H1 (cell line): ENCODE measurements at regions not wholly inside any gene's neighbourhood (a gene's known extent, or its start where the extent isn't known, plus 50 kb on each side); places are given as distances from the start of the nearest gene placed in this dataset.

Source experiments
- CTCF ChIA-PET: fragments of 300-600 bp; sonication (Branson Sonifier 250); formaldehyde crosslinking; loops from one replicate; lab custom pipeline; 2021; ENCODE audit not compliant: partially characterized antibody; lab: Charles Lee
- POLR2A ChIA-PET: fragments of 300-600 bp; sonication (Branson Sonifier 250); formaldehyde crosslinking; loops from one replicate; lab custom pipeline; 2021; ENCODE audit warnings: inconsistent platforms; ENCODE audit not compliant: partially characterized antibody; lab: Charles Lee
- DNase-seq, 2 experiments: peaks; one replicate each; pipeline versions ENCODE4 v3.0.0 to v3.0.0-alpha.2; 2010 to 2022; ENCODE audit warnings: low spot score in 2 of 2, low read depth in 1 of 2, mixed read lengths in 1 of 2
- FAIRE-seq: peaks from 2 replicates; lab custom pipeline; 2011; peaks lifted over from hg19 to GRCh38; lab: Jason Lieb, UNC
- H2AFZ ChIP-seq: 2 replicates; pipeline ENCODE4 v1.8.1; 2012; ENCODE audit warnings: low read length, inconsistent platforms
- H2AK5ac ChIP-seq: 2 replicates; pipeline ENCODE4 v1.6.1; 2013; ENCODE audit warnings: low read depth, low read length
- H2BK120ac ChIP-seq: replicated peaks from 2 replicates; pipeline ENCODE3; 2013; ENCODE audit warnings: low read depth, low read length, inconsistent platforms
- H2BK12ac ChIP-seq: 2 replicates; pipeline ENCODE4 v1.6.1; 2013; ENCODE audit warnings: low read depth, low read length
- H2BK15ac ChIP-seq: 2 replicates; pipeline ENCODE4 v1.6.1; 2013; ENCODE audit warnings: low read length
- H2BK20ac ChIP-seq: 2 replicates; pipeline ENCODE4 v1.6.1; 2013; ENCODE audit warnings: low read length
- H2BK5ac ChIP-seq: 2 replicates; pipeline ENCODE4 v1.6.1; 2013; ENCODE audit warnings: low read depth, low read length
- H3K14ac ChIP-seq: 2 replicates; pipeline ENCODE4 v1.6.1; 2013; ENCODE audit warnings: inconsistent platforms; ENCODE audit not compliant: insufficient read length
- H3K18ac ChIP-seq: 2 replicates; pipeline ENCODE4 v1.6.1; 2013; ENCODE audit warnings: low read length; ENCODE audit errors: extremely low read depth
- H3K23ac ChIP-seq: 2 replicates; pipeline ENCODE4 v1.6.1; 2013; ENCODE audit warnings: inconsistent platforms; ENCODE audit not compliant: insufficient read length
- H3K23me2 ChIP-seq: 2 replicates; pipeline ENCODE4 v1.6.1; 2013; ENCODE audit warnings: low read depth, low read length
- H3K27ac ChIP-seq: 2 replicates; pipeline ENCODE4 v1.6.1; 2011; ENCODE audit warnings: low read depth, low read length, inconsistent platforms
- H3K27me3 ChIP-seq, 4 experiments: replicated peaks in 1 of 4; 1 replicate in 1 of 4; 2 replicates in 3 of 4; pipeline versions ENCODE4 v1.6.1 to v1.8.1; 2011 to 2013; ENCODE audit warnings: low read length in 3 of 4, mild to moderate bottlenecking in 3 of 4, inconsistent platforms in 2 of 4, mixed read lengths in 2 of 4, moderate library complexity in 1 of 4; ENCODE audit not compliant: control insufficient read depth in 3 of 4, insufficient read depth in 3 of 4; ENCODE audit errors: extremely low read depth in 1 of 4
- H3K36me3 ChIP-seq, 4 experiments: 2 replicates each; pipeline versions ENCODE4 v1.6.1 to v1.8.1; 2011 to 2013; ENCODE audit warnings: mild to moderate bottlenecking in 4 of 4, low read length in 3 of 4, moderate library complexity in 2 of 4, control low read depth in 1 of 4, inconsistent platforms in 1 of 4; ENCODE audit not compliant: insufficient read depth in 4 of 4, control insufficient read depth in 2 of 4
- H3K4ac ChIP-seq: replicated peaks from 2 replicates; pipeline ENCODE3; 2013; ENCODE audit warnings: low read length, low read depth, mixed read lengths, inconsistent platforms; ENCODE audit not compliant: insufficient read length
- H3K4me1 ChIP-seq, 4 experiments: replicated peaks in 1 of 4; 1 replicate in 1 of 4; 2 replicates in 3 of 4; pipeline versions ENCODE4 v1.6.1 to v1.8.1; 2011 to 2013; ENCODE audit warnings: low read length in 3 of 4, inconsistent platforms in 2 of 4, mixed read lengths in 1 of 4; ENCODE audit not compliant: insufficient read depth in 4 of 4, control insufficient read depth in 3 of 4
- H3K4me2 ChIP-seq, 2 experiments: 2 replicates each; pipeline versions ENCODE4 v1.6.1 to v1.8.1; 2011 to 2013; ENCODE audit warnings: low read depth in 2 of 2, low read length in 2 of 2, control low read depth in 1 of 2, inconsistent platforms in 1 of 2, mild to moderate bottlenecking in 1 of 2; ENCODE audit not compliant: insufficient read depth in 1 of 2
- H3K4me3 ChIP-seq, 4 experiments: fragments of 200-600, 300-600 bp in 1 of 4; sonication (generic), shearing (Covaris generic), sonication (Bioruptor Twin) in 1 of 4; 2 replicates each; pipeline versions ENCODE4 v1.5.1 to v1.8.1; 2011 to 2016; ENCODE audit warnings: low read length in 4 of 4, low read depth in 3 of 4, control low read depth in 2 of 4, inconsistent platforms in 2 of 4, mild to moderate bottlenecking in 2 of 4, mixed read lengths in 1 of 4, moderate library complexity in 1 of 4; ENCODE audit not compliant: insufficient read depth in 2 of 4; ENCODE audit errors: extremely low read depth in 1 of 4
- H3K56ac ChIP-seq: replicated peaks from 2 replicates; pipeline ENCODE3; 2013; ENCODE audit warnings: low read depth, mild to moderate bottlenecking, mixed read lengths, low read length, inconsistent platforms; ENCODE audit not compliant: insufficient read length
- H3K79me1 ChIP-seq: 2 replicates; pipeline ENCODE4 v1.6.1; 2013; ENCODE audit warnings: low read depth, low read length, control low read depth
- H3K79me2 ChIP-seq, 2 experiments: 2 replicates each; pipeline versions ENCODE4 v1.6.1 to v1.8.1; 2012 to 2013; ENCODE audit warnings: low read length in 2 of 2, mild to moderate bottlenecking in 2 of 2, inconsistent platforms in 1 of 2; ENCODE audit not compliant: insufficient read depth in 2 of 2, control insufficient read depth in 1 of 2
- H3K9ac ChIP-seq, 4 experiments: replicated peaks in 1 of 4; 1 replicate in 1 of 4; 2 replicates in 3 of 4; pipeline versions ENCODE4 v1.6.1 to v1.8.1; 2011 to 2013; ENCODE audit warnings: low read depth in 3 of 4, low read length in 3 of 4, control low read depth in 2 of 4, mild to moderate bottlenecking in 2 of 4, moderate library complexity in 2 of 4, inconsistent platforms in 1 of 4; ENCODE audit errors: extremely low read depth in 1 of 4
- H3K9me3 ChIP-seq, 2 experiments: 2 replicates each; pipeline versions ENCODE4 v1.6.1 to v1.8.1; 2012 to 2013; ENCODE audit warnings: mild to moderate bottlenecking in 2 of 2, moderate library complexity in 2 of 2, control low read depth in 1 of 2, inconsistent platforms in 1 of 2, low read depth in 1 of 2, low read length in 1 of 2, mixed read lengths in 1 of 2; ENCODE audit not compliant: insufficient read depth in 2 of 2
- H4K20me1 ChIP-seq, 2 experiments: replicated peaks in 1 of 2; 2 replicates each; pipeline versions ENCODE3 to v1.8.1; 2011 to 2013; ENCODE audit warnings: inconsistent platforms in 2 of 2, low read length in 2 of 2, mild to moderate bottlenecking in 1 of 2; ENCODE audit not compliant: insufficient read depth in 2 of 2, control insufficient read depth in 1 of 2
- H4K5ac ChIP-seq: 2 replicates; pipeline ENCODE4 v1.6.1; 2013; ENCODE audit warnings: low read length, low read depth, mixed read lengths, inconsistent platforms; ENCODE audit not compliant: insufficient read length
- H4K8ac ChIP-seq: 2 replicates; pipeline ENCODE4 v1.8.0; 2013; ENCODE audit warnings: mild to moderate bottlenecking, moderate library complexity, low read length, inconsistent platforms; ENCODE audit not compliant: insufficient read depth; ENCODE audit errors: extremely low read depth
- H4K91ac ChIP-seq: replicated peaks from 2 replicates; pipeline ENCODE3; 2013; ENCODE audit warnings: low read length, mixed read lengths, inconsistent platforms; ENCODE audit not compliant: insufficient read length
- ATF3 ChIP-seq: IDR thresholded peaks from 2 replicates; pipeline ENCODE4 v1.6.1; 2011; ENCODE audit warnings: low read depth, mild to moderate bottlenecking, low read length; ENCODE audit not compliant: insufficient read depth
- BCL11A ChIP-seq, 2 experiments: IDR thresholded peaks; one replicate each; pipeline ENCODE4 v1.6.1; 2011; ENCODE audit warnings: low read depth in 2 of 2, low read length in 2 of 2, mild to moderate bottlenecking in 2 of 2
- FOSL1 ChIP-seq: IDR thresholded peaks from 2 replicates; pipeline ENCODE4 v1.6.1; 2011; ENCODE audit warnings: mild to moderate bottlenecking, low read depth, low read length, moderate library complexity; ENCODE audit not compliant: insufficient read depth
- GABPA ChIP-seq: IDR thresholded peaks from 2 replicates; pipeline ENCODE4 v1.6.1; 2011; ENCODE audit warnings: mild to moderate bottlenecking, low read length, moderate library complexity, borderline replicate concordance; ENCODE audit not compliant: insufficient read depth
- GTF2F1 ChIP-seq: IDR thresholded peaks from 2 replicates; pipeline ENCODE4 v1.6.1; 2012; ENCODE audit warnings: low read depth, low read length, improper control_type of control experiment, borderline replicate concordance
- JUN ChIP-seq: IDR thresholded peaks from 2 replicates; pipeline ENCODE4 v1.6.1; 2011; ENCODE audit warnings: low read depth, mild to moderate bottlenecking, improper control_type of control experiment, low read length
- POU5F1 ChIP-seq: IDR thresholded peaks from 2 replicates; pipeline ENCODE4 v1.6.1; 2011; ENCODE audit warnings: low read depth, mild to moderate bottlenecking, low read length, moderate library complexity
- SUZ12 ChIP-seq: fragments of 200-600 bp; sonication (generic); IDR thresholded peaks from 2 replicates; pipeline ENCODE4 v1.6.1; 2012; ENCODE audit warnings: mild to moderate bottlenecking, inconsistent platforms, low read length, moderate library complexity, mixed read lengths
- YY1 ChIP-seq: IDR thresholded peaks from 2 replicates; pipeline ENCODE4 v1.6.1; 2011; ENCODE audit warnings: low read depth, mild to moderate bottlenecking, low read length
- TF ChIP-seq, protein P1 (sequence below): IDR thresholded peaks from 2 replicates; pipeline ENCODE4 v1.6.1; 2012; ENCODE audit warnings: inconsistent platforms

DNA sequence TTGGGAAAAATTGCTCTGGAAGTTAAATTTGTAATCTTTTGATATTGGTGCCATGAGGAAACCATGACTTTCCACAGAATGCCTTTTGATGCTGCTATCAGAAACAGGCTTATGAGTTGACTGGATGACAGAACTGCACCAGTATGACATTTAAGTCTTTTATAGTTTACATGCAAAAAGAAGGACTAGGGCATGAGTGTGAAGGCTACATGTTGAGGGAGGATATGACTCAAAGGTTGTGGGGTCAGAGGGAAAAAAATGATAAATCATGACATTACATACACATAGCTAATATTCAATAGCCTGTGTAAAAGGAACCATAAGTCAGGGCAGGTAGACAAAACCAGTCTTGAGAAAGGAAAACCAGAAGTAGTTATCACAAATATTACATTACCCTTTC is 182.2 kb downstream of the COL12A1 start:
- no peaks in the 10 kb centered on the region for H3K27me3 ChIP-seq
- H3K79me1 ChIP-seq: no peaks in the 10 kb centered on the region
- H2AFZ ChIP-seq: no peak overlapping the region

More for the DNA sequence above, 182.2 kb downstream of the COL12A1 start:
- no peaks in the 10 kb centered on the region for H3K36me3 ChIP-seq
- H3K18ac ChIP-seq: no peak overlapping the region
- H3K56ac ChIP-seq: no peak overlapping the region
- ChIA-PET CTCF (no interaction called here), POLR2A (no interaction called here)
- no peak overlapping the region for H2BK15ac ChIP-seq
- H3K79me2 ChIP-seq: no peaks in the 10 kb centered on the region
- no peak overlapping the region for H2BK12ac ChIP-seq
- H3K23ac ChIP-seq: no peak overlapping the region
- no peak for DNase-seq
- no peak overlapping the region for H3K14ac ChIP-seq
- no peak overlapping the region for H3K4me3 ChIP-seq
- no peak overlapping the region for H4K5ac ChIP-seq
- no peak overlapping the region for H3K4ac ChIP-seq
- no peak overlapping the region for H2BK120ac ChIP-seq
- no peaks in the 10 kb centered on the region for H3K9me3 ChIP-seq
- no peak overlapping the region for H2BK20ac ChIP-seq
- H4K91ac ChIP-seq: no peak overlapping the region
- TF ChIP-seq FOSL1: no peak
- TF ChIP-seq POU5F1: no peak
- no peak for TF ChIP-seq ATF3
- no peak for TF ChIP-seq JUN
- no peak for TF ChIP-seq BCL11A (IDR thresholded peaks at IDR 0.05; ENCODE audit: low read depth in 2 of 2, low read length in 2 of 2)
- no peak for TF ChIP-seq GABPA
- TF ChIP-seq, protein P1, sequence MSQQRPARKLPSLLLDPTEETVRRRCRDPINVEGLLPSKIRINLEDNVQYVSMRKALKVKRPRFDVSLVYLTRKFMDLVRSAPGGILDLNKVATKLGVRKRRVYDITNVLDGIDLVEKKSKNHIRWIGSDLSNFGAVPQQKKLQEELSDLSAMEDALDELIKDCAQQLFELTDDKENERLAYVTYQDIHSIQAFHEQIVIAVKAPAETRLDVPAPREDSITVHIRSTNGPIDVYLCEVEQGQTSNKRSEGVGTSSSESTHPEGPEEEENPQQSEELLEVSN: no peak
- TF ChIP-seq SUZ12: no peak
- TF ChIP-seq YY1: no peak
- no peak for TF ChIP-seq GTF2F1
- no peak overlapping the region for H2BK5ac ChIP-seq
- H3K9ac ChIP-seq: no peak overlapping the region
- no peak overlapping the region for H3K27ac ChIP-seq
- FAIRE-seq: no peak
- no peaks in the 10 kb centered on the region for H4K20me1 ChIP-seq
- no peaks in the 10 kb centered on the region for H3K23me2 ChIP-seq
- no peak overlapping the region for H4K8ac ChIP-seq
- H3K4me2 ChIP-seq: no peak overlapping the region
- no peak overlapping the region for H2AK5ac ChIP-seq
- H3K4me1 ChIP-seq: no peaks in the 10 kb centered on the region
